WERI-Rb-1 (cell line): ENCODE measurements at regions not wholly inside any gene's neighbourhood (a gene's known extent, or its start where the extent isn't known, plus 50 kb on each side); places are given as distances from the start of the nearest gene placed in this dataset.

Source experiments
- DNase-seq: peaks from one replicate; pipeline ENCODE4 v3.0.0-alpha.2; 2020
- H3K27ac ChIP-seq: fragments of 250-450 bp; sonication (Bioruptor Pico); 2 replicates; pipeline ENCODE4 v1.5.1; 2020; ENCODE audit warnings: mild to moderate bottlenecking, moderate library complexity
- H3K27me3 ChIP-seq: fragments of 250-450 bp; sonication (Bioruptor Pico); 2 replicates; pipeline ENCODE4 v1.5.1; 2021; ENCODE audit warnings: mild to moderate bottlenecking, low read depth, moderate library complexity; ENCODE audit not compliant: insufficient read depth, severe bottlenecking
- H3K36me3 ChIP-seq: fragments of 250-450 bp; sonication (Bioruptor Pico); 2 replicates; pipeline ENCODE4 v1.5.1; 2020; ENCODE audit warnings: mild to moderate bottlenecking, moderate library complexity
- H3K4me3 ChIP-seq: 2 replicates; pipeline ENCODE4 v1.5.1; 2011; ENCODE audit warnings: low read depth, mild to moderate bottlenecking, control low read depth, low read length
- H3K9me3 ChIP-seq: fragments of 250-450 bp; sonication (Bioruptor Pico); 2 replicates; pipeline ENCODE4 v1.5.1; 2021; ENCODE audit warnings: mild to moderate bottlenecking, moderate library complexity; ENCODE audit not compliant: severe bottlenecking
- TF ChIP-seq, protein P1 (sequence below): IDR thresholded peaks from 2 replicates; pipeline ENCODE4 v1.5.1; 2011; ENCODE audit warnings: low read depth, mild to moderate bottlenecking, control low read depth, inconsistent platforms, low read length

DNA sequence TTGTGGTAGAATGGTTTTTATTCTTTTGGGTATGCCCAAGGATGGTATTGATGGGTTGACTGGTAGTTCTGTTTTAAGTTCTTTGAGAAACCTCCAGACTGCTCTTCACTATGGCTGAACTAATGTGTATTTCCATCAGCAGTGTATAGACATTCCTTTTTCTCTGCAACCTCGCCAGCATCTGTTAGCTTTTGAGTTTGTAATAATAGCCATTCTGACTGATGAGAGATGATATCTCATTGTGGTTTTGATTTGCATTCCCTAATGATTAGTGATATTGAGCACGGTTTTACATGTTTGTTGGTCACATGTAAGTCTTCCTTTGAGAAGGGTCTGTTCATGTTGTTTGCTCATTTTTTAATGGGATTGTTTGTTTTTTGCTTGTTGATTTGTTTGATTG, 1348.7 kb upstream of the NXPH2 start:
- DNase-seq: no peak
- no peaks in the 10 kb centered on the region for H3K36me3 ChIP-seq
- no peaks in the 10 kb centered on the region for H3K9me3 ChIP-seq
- no peaks in the 10 kb centered on the region for H3K27me3 ChIP-seq
- TF ChIP-seq, protein P1, sequence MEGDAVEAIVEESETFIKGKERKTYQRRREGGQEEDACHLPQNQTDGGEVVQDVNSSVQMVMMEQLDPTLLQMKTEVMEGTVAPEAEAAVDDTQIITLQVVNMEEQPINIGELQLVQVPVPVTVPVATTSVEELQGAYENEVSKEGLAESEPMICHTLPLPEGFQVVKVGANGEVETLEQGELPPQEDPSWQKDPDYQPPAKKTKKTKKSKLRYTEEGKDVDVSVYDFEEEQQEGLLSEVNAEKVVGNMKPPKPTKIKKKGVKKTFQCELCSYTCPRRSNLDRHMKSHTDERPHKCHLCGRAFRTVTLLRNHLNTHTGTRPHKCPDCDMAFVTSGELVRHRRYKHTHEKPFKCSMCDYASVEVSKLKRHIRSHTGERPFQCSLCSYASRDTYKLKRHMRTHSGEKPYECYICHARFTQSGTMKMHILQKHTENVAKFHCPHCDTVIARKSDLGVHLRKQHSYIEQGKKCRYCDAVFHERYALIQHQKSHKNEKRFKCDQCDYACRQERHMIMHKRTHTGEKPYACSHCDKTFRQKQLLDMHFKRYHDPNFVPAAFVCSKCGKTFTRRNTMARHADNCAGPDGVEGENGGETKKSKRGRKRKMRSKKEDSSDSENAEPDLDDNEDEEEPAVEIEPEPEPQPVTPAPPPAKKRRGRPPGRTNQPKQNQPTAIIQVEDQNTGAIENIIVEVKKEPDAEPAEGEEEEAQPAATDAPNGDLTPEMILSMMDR: no peak
- H3K4me3 ChIP-seq: no peak overlapping the region
- H3K27ac ChIP-seq: no peak overlapping the region

DNA sequence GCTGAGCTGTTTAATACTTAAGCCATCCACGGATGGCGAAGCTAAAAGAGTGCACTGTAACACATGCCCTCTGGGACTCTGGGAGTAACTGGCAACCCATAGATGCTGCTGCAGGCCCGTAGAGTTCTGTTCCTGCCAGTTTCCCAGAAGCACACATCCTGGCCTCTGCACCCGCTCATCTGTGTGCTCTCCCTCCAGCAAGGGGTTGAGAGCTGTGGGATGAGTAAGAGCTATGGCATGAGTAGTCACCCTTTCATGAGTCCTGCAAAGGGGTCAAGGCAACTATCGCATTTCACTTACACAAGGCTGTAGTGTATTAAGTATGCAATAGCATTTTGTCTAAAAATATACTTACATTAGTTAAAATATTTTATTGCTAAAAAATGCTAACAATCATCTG, 1341.8 kb upstream of the NXPH2 start:
- TF ChIP-seq, protein P1: no peak
- DNase-seq: no peak
- no peaks in the 10 kb centered on the region for H3K9me3 ChIP-seq
- H3K36me3 ChIP-seq: no peaks in the 10 kb centered on the region
- H3K27me3 ChIP-seq: no peaks in the 10 kb centered on the region
- no peak overlapping the region for H3K27ac ChIP-seq
- no peak overlapping the region for H3K4me3 ChIP-seq

DNA sequence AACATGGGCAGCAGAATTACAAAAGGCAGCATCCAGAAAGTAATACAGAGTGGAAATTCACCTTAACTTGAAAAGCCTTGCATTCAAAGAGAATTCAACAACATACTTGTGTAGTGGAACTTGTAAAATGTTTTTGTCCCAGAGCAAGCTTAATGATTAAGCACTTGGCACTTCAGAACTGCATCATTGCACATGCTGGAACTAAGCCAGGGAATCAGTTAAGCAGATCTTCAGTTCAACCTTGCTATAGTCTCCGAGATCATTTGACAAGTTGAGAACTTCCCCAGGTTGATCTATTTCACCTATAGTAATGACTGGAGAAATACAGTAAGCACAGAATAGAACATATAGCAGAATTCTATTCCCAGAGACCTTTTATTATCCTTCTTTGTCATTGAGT, 1337.2 kb upstream of the NXPH2 start:
- no peak for DNase-seq
- Histone ChIP-seq H3K27me3 (no peaks in the 10 kb centered on the region), H3K27ac (no peak overlapping the region), H3K4me3 (no peak overlapping the region), H3K36me3 (no peaks in the 10 kb centered on the region), H3K9me3 (no peaks in the 10 kb centered on the region)
- TF ChIP-seq, protein P1: no peak

DNA sequence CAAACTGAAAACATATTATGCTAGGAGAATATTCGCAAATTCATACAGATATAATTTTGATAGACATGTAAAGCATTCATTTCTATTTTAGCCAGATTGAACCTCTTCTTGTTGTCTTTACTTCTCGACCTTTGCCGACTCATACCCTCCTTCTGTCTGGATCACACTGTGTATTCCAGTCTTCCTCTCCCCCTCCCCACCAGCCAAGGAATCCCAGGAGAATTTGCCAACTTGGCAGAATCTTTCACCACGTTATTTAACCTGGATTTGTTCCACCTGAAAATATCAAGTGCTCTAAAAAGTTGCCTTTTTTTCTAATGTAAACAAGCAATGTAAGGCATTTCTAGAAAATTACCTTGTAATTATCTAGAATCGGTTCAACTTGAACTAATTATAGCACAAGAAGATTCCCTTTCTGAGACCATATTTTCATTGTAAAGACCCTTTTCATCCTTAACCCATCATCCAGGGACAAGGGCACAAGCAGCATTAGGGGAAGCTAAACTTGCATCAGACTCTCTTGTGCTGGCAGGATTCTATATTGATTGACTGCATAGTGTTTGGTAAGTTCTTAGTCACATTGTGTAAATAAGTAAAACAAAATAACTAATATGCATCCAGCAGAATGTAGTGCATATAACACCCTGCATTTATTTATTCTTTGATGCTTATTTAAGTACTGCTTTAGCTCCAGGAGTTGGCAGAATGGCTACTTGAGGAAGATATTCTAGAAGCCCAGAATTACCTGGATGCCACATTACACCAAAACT, 1328.7 kb upstream of the NXPH2 start:
- TF ChIP-seq, protein P1: no peak
- Histone ChIP-seq H3K4me3 (no peak overlapping the region), H3K27me3 (no peaks in the 10 kb centered on the region), H3K9me3 (no peaks in the 10 kb centered on the region), H3K27ac (no peak overlapping the region), H3K36me3 (no peaks in the 10 kb centered on the region)
- no peak for DNase-seq

DNA sequence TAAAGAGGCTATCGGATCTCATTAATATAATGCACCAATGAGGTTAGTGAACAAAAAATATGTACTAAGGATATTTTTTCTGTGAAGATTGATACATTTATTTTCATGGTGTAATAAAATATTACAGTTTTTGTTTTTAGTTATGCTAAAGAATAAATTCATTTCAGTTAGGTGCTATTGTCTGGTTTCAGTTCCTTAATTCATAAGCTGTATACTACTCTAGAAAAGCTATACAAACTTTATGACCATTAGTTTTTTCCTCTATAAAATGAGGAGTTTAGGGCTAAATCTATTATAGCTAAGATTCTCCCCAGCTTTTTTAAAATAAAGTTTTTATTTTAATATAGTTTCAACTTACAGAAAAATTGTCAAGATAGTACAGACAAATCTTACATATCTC, 1311.7 kb upstream of the NXPH2 start:
- H3K27ac ChIP-seq: no peak overlapping the region
- no peaks in the 10 kb centered on the region for H3K36me3 ChIP-seq
- DNase-seq: no peak
- TF ChIP-seq, protein P1: no peak
- no peak overlapping the region for H3K4me3 ChIP-seq
- H3K9me3 ChIP-seq: no peaks in the 10 kb centered on the region
- H3K27me3 ChIP-seq: no peaks in the 10 kb centered on the region

DNA sequence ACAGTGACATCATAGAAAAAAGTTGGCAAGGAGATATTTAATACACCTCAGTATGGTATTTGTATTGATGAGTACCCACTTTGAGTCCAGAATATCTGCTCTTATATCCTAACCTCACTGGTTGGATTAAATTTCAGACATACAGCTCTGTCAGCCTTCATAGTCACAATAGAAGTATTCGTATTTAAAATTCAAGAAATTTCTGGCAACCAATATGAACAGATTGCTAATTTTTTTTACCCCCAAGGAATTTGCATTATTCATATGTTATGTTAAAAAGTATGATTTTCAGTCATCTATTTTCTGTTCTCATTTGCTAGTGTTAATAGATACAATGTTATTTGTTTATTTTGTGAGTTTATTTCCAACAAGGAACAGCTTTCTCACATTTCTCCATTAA, 1306.8 kb upstream of the NXPH2 start:
- H3K4me3 ChIP-seq: no peak overlapping the region
- TF ChIP-seq, protein P1: no peak
- DNase-seq: no peak
- H3K36me3 ChIP-seq: no peaks in the 10 kb centered on the region
- H3K27me3 ChIP-seq: no peaks in the 10 kb centered on the region
- H3K9me3 ChIP-seq: no peaks in the 10 kb centered on the region
- H3K27ac ChIP-seq: no peak overlapping the region
